Psoas muscle (tissue), 7 donors: ENCODE measurements at regions not wholly inside any gene's neighbourhood (a gene's known extent, or its start where the extent isn't known, plus 50 kb on each side); places are given as distances from the start of the nearest gene placed in this dataset.

Source experiments
- ATAC-seq, 4 donors: fragments of 200-7000 bp; cut with Tn5 transposase; one replicate each; pipeline ENCODE4 v1.9.1; 2020; ENCODE audit warnings: moderate library complexity in 3 of 4, mild to moderate bottlenecking in 2 of 4
- DNase-seq, 2 donors: peaks; one replicate each; pipeline ENCODE4 v3.0.0-alpha.2; 2020
- H3K27ac ChIP-seq: fragments of 200-600 bp; one replicate; pipeline ENCODE4 v1.8.0; 2022
- H3K27me3 ChIP-seq, 3 donors: fragments of 200-600 bp in 1 of 3; one replicate each; pipeline versions ENCODE4 v1.6.1 to v1.8.0; 2013 to 2022; ENCODE audit warnings: low read length in 2 of 3, mild to moderate bottlenecking in 2 of 3, moderate library complexity in 1 of 3; ENCODE audit not compliant: insufficient read depth in 3 of 3
- H3K36me3 ChIP-seq, 2 donors: fragments of 200-600 bp in 1 of 2; one replicate each; pipeline versions ENCODE4 v1.6.1 to v1.8.0; 2013 to 2022; ENCODE audit warnings: low read depth in 1 of 2, mild to moderate bottlenecking in 1 of 2, moderate library complexity in 1 of 2; ENCODE audit not compliant: insufficient read depth in 1 of 2
- H3K4me1 ChIP-seq: fragments of 200-600 bp; one replicate; pipeline ENCODE4 v1.8.0; 2022
- H3K4me3 ChIP-seq: fragments of 200-600 bp; one replicate; pipeline ENCODE4 v1.8.0; 2022; ENCODE audit warnings: mild to moderate bottlenecking
- H3K9me3 ChIP-seq: fragments of 200-600 bp; one replicate; pipeline ENCODE4 v1.8.0; 2022
- CTCF ChIP-seq: fragments of 200-600 bp; IDR thresholded peaks from one replicate; pipeline ENCODE4 v1.8.0; 2022; ENCODE audit warnings: antibody characterized with exemption
- WGBS, 3 donors: extraction: QIAGEN DNeasy Blood & Tissue Kit; methylation state at CpG; one replicate each; pipeline versions ENCODE4 v1.1.6 to v1.1.7; 2013; 5-methylcytosine and 5-hydroxymethylcytosine counted together
- intact Hi-C, 2 donors: fragments of 100-400 bp; cut with DNase I; formaldehyde crosslinking; loops; one replicate each; pipeline versions ENCODE4 v1.11.0 to v1.14.2; 2022
- donor health status: healthy with polysubstance abuse.
- donor health status: DM: no; HTN: no; CAD: no; lungs with moderate emphysema.
- donor health status: Bipolar disorder and iron deficiency.
- donor health status: healthy.
- donor health status: DM: yes; HTN: yes; CAD: no.
- donor health status: DM: no; HTN: no; CAD: no.
- donor health status: DM: yes; HTN: yes; CAD: no.

- intact Hi-C loops: no loop called here
- H3K27me3 ChIP-seq: no peaks in the 10 kb centered on the region
- no peaks in the 10 kb centered on the region for H3K36me3 ChIP-seq
- TF ChIP-seq CTCF: no peak
- no peak overlapping the region for H3K27ac ChIP-seq
- no peaks in the 10 kb centered on the region for H3K4me1 ChIP-seq
- ATAC-seq (no peak), DNase-seq (no peak)
- H3K9me3 ChIP-seq: no peaks in the 10 kb centered on the region
- WGBS, 3 donors: 89 to 96% (median 94%) methylated on average over 3 of the region's 3 CpGs
- H3K4me3 ChIP-seq: no peak overlapping the region
These were observed 570.6 kb upstream of the CDH9 start for GRCh38 chr5:27608992-27609391.

- Histone ChIP-seq H3K9me3 (no peaks in the 10 kb centered on the region), H3K4me3 (no peak overlapping the region), H3K27me3 (no peaks in the 10 kb centered on the region), H3K4me1 (no peaks in the 10 kb centered on the region), H3K36me3 (no peaks in the 10 kb centered on the region), H3K27ac (no peak overlapping the region)
- intact Hi-C loops: loop anchor here in 1 of 2 donors (2.0 kb wide), 1 partner anchor 64 kb away; no protein-coding TSS in a partner anchor
- no peak for DNase-seq
- no peak for TF ChIP-seq CTCF
- no peak for ATAC-seq
These were observed 560.2 kb upstream of the CDH9 start for GRCh38 chr5:27598576-27598975.

- H3K4me1 ChIP-seq: no peaks in the 10 kb centered on the region
- no peaks in the 10 kb centered on the region for H3K9me3 ChIP-seq
- ATAC-seq: no peak
- no peak overlapping the region for H3K4me3 ChIP-seq
- DNase-seq: no peak
- no peak overlapping the region for H3K27ac ChIP-seq
- H3K36me3 ChIP-seq: no peaks in the 10 kb centered on the region
- intact Hi-C loops: no loop called here
- no peak for TF ChIP-seq CTCF
- WGBS, 3 donors: 57 to 78% (median 76%) methylated on average over 2 of the region's 2 CpGs
- no peaks in the 10 kb centered on the region for H3K27me3 ChIP-seq
These were observed 555.8 kb upstream of the CDH9 start for GRCh38 chr5:27594141-27594540.

- Histone ChIP-seq H3K36me3 (no peaks in the 10 kb centered on the region), H3K4me1 (no peaks in the 10 kb centered on the region), H3K27ac (no peak overlapping the region), H3K27me3 (no peaks in the 10 kb centered on the region), H3K4me3 (no peak overlapping the region), H3K9me3 (no peaks in the 10 kb centered on the region)
- intact Hi-C loops: no loop called here
- no peak for ATAC-seq
- TF ChIP-seq CTCF: no peak
- 41 to 84% (median 81%) methylated on average over 1 of the region's 1 CpG for WGBS, 3 donors
- no peak for DNase-seq
These were observed 553.8 kb upstream of the CDH9 start for GRCh38 chr5:27592231-27592630.

- no peaks in the 10 kb centered on the region for H3K36me3 ChIP-seq
- H3K9me3 ChIP-seq: peaks cover 3% of the 10 kb centered on the region
- DNase-seq (peak in 1 of 2 donors; percentile 15), ATAC-seq (no peak)
- intact Hi-C loops: no loop called here
- H3K27me3 ChIP-seq: no peaks in the 10 kb centered on the region
- 94 to 98% (median 95%) methylated on average over 6 of the region's 6 CpGs for WGBS, 3 donors
- no peaks in the 10 kb centered on the region for H3K4me1 ChIP-seq
- no peak overlapping the region for H3K4me3 ChIP-seq
- no peak overlapping the region for H3K27ac ChIP-seq
- no peak for TF ChIP-seq CTCF
These were observed 552.1 kb upstream of the CDH9 start for GRCh38 chr5:27590503-27590902.
